Activated T-helper 2 cell treated with anti-CD3 and anti-CD28 coated beads, Interferon-gamma antibody, Interleukin-2, Interleukin-4, amounts not matched to agents 10 μg/mL and 5 μg/mL and 100 μg/mL, durations not matched to agents 14 hours and 24 hours and 36 hours (primary cell): ENCODE measurements at regions not wholly inside any gene's neighbourhood (a gene's known extent, or its start where the extent isn't known, plus 50 kb on each side); places are given as distances from the start of the nearest gene placed in this dataset.
"Not testable (repeated sequence)": the region's sequence is repeated elsewhere in the genome, so short reads cannot be mapped to it uniquely, and the experiment has no call there.

Experiments
- DNase-seq: peaks from one replicate; pipeline ENCODE4 v3.0.0; 2021; ENCODE audit warnings: low spot score
- H3K27ac Mint-ChIP-seq: one replicate; pipeline ENCODE4 v1.8.0; 2021; ENCODE audit warnings: mixed read lengths
- H3K27me3 Mint-ChIP-seq: one replicate; pipeline ENCODE4 v1.8.0; 2021; ENCODE audit warnings: low read depth, mixed read lengths
- H3K36me3 Mint-ChIP-seq: one replicate; pipeline ENCODE4 v1.8.0; 2021; ENCODE audit warnings: low read depth, mixed read lengths
- H3K4me1 Mint-ChIP-seq: one replicate; pipeline ENCODE4 v1.8.0; 2021; ENCODE audit warnings: low read depth, mixed read lengths
- H3K4me3 Mint-ChIP-seq: one replicate; pipeline ENCODE4 v1.8.0; 2021; ENCODE audit warnings: low read depth, mild to moderate bottlenecking, moderate library complexity, mixed read lengths
- H3K9me3 Mint-ChIP-seq: one replicate; pipeline ENCODE4 v1.8.0; 2021; ENCODE audit warnings: mixed read lengths
- intact Hi-C: fragments of 100-400 bp; cut with micrococcal nuclease; formaldehyde crosslinking; loops from one replicate; pipeline ENCODE4 v1.15.1; 2023

GRCh38 chr3:144865948-144866347, 894.3 kb downstream of the DIPK2A start:
- no peak for DNase-seq
- no peaks in the 10 kb centered on the region for H3K4me1 Mint-ChIP-seq
- no peaks in the 10 kb centered on the region for H3K36me3 Mint-ChIP-seq
- no peak overlapping the region for H3K4me3 Mint-ChIP-seq
- no peaks in the 10 kb centered on the region for H3K27me3 Mint-ChIP-seq
- H3K27ac Mint-ChIP-seq, result no peak overlapping the region
- intact Hi-C loops, result no loop called here
- H3K9me3 Mint-ChIP-seq, result no peaks in the 10 kb centered on the region

DNA sequence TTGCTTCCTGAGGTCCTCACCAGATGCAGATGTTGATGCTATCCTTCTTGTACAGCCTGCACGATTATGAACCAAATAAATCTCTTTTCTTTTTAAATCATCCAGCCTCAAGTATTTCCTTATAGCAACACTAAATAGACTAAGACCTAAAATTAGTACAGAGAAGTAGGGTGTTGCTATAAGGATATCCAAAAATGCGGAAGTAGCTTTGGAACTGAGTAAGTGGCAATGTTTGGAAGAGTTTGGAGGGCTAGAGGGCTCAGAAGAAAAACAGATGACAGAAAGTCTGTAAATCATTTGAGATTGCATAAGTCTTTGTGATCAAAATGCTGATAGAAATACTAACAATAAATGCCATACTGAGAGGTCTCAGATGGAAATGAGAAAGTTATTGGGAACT, 894.9 kb downstream of the DIPK2A start:
- intact Hi-C loops, result no loop called here
- no peaks in the 10 kb centered on the region for H3K36me3 Mint-ChIP-seq
- no peak overlapping the region for H3K27ac Mint-ChIP-seq
- H3K9me3 Mint-ChIP-seq, result no peaks in the 10 kb centered on the region
- DNase-seq, result no peak
- no peak overlapping the region for H3K4me3 Mint-ChIP-seq
- H3K4me1 Mint-ChIP-seq, result no peaks in the 10 kb centered on the region
- H3K27me3 Mint-ChIP-seq, result no peaks in the 10 kb centered on the region

DNA sequence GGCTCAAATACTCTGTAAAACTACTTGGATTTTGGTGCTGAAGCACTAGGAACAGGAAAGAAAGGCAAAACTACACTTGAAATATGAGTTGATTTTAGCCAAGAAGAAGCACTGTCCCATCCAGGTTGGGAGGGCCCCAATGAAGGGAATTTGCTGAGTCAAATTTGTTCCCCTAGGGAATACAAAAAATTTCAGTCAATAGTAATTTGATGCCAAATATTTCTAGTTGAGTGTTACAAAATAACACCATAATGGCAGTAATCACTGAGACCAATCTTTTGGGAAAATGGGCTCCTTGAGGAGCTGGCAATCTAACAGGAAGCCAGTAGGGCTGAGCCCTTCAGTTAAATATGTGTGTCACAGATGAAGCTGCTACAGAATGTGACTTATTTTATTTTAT, 896.9 kb downstream of the DIPK2A start:
- H3K27ac Mint-ChIP-seq, result no peak overlapping the region
- intact Hi-C loops, result no loop called here
- H3K4me1 Mint-ChIP-seq, result no peaks in the 10 kb centered on the region
- H3K9me3 Mint-ChIP-seq, result no peaks in the 10 kb centered on the region
- H3K27me3 Mint-ChIP-seq, result no peaks in the 10 kb centered on the region
- DNase-seq, result no peak
- no peaks in the 10 kb centered on the region for H3K36me3 Mint-ChIP-seq
- H3K4me3 Mint-ChIP-seq, result no peak overlapping the region

- H3K27ac Mint-ChIP-seq, result no peak overlapping the region
- H3K36me3 Mint-ChIP-seq, result no peaks in the 10 kb centered on the region
- intact Hi-C loops, result no loop called here
- H3K27me3 Mint-ChIP-seq, result no peaks in the 10 kb centered on the region
- DNase-seq, result no peak
- H3K9me3 Mint-ChIP-seq, result no peaks in the 10 kb centered on the region
- no peak overlapping the region for H3K4me3 Mint-ChIP-seq
- H3K4me1 Mint-ChIP-seq, result no peaks in the 10 kb centered on the region
These were observed 901.4 kb downstream of the DIPK2A start for GRCh38 chr3:144873066-144873465.

- Mint-ChIP-seq H3K9me3 (no peaks in the 10 kb centered on the region), H3K4me3 (no peak overlapping the region), H3K36me3 (no peaks in the 10 kb centered on the region), H3K4me1 (no peaks in the 10 kb centered on the region), H3K27me3 (no peaks in the 10 kb centered on the region), H3K27ac (no peak overlapping the region)
- no peak for DNase-seq
- intact Hi-C loops, result no loop called here
These were observed 903.6 kb downstream of the DIPK2A start for GRCh38 chr3:144875211-144875610.

DNA sequence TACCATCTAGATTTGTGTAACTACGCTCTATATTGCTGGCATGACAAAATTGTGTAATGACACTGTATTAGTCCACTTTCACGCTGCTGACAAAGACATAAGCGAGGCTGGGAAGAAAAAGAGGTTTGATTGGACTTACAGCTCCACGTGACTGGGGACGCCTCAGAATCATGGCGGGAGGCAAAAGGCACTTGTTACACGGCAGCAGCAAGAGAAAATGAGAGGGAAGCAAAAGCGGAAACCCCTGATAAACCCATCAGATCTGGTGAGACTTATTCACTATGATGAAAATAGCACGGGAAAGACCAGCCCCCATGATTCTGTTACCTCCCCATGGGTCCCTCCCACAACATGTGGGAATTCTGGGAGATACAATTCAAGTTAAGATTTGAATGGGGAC, 905.7 kb downstream of the DIPK2A start:
- no peak overlapping the region for H3K4me3 Mint-ChIP-seq
- no peak overlapping the region for H3K27ac Mint-ChIP-seq
- intact Hi-C loops, result no loop called here
- H3K27me3 Mint-ChIP-seq, result no peaks in the 10 kb centered on the region
- H3K9me3 Mint-ChIP-seq, result peaks cover under 1% of the 10 kb centered on the region
- no peaks in the 10 kb centered on the region for H3K36me3 Mint-ChIP-seq
- no peak for DNase-seq
- H3K4me1 Mint-ChIP-seq, result no peaks in the 10 kb centered on the region

DNA sequence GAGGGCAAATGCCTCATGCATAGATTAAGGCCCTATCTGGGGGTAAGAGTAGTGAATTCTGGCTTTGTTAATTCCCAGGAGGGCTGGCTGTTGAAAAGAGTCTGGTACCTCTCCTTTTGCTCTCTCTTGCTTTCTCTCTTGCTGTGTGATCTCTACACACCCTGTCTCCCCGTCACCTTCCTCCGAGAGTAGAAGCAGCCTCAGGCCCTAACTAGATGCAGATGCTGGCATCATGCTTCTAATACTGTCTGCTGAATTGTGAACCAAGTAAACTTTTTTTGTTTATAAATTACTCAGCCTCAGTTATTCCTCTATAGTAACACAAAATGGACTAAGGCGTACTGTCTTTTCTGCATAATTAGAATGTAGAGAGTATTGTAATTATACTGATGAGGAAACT, 908.1 kb downstream of the DIPK2A start:
- DNase-seq, result no peak
- Mint-ChIP-seq H3K4me3 (no peak overlapping the region), H3K36me3 (no peaks in the 10 kb centered on the region), H3K9me3 (peaks cover 4% of the 10 kb centered on the region), H3K27ac (no peak overlapping the region), H3K27me3 (no peaks in the 10 kb centered on the region), H3K4me1 (no peaks in the 10 kb centered on the region)
- intact Hi-C loops, result no loop called here

GRCh38 chr3:144893980-144894379, 922.4 kb downstream of the DIPK2A start:
- no peak for DNase-seq
- Mint-ChIP-seq H3K4me1 (no peaks in the 10 kb centered on the region), H3K4me3 (no peak overlapping the region), H3K27me3 (no peaks in the 10 kb centered on the region), H3K36me3 (no peaks in the 10 kb centered on the region), H3K9me3 (no peaks in the 10 kb centered on the region), H3K27ac (no peak overlapping the region)
- intact Hi-C loops, result no loop called here

DNA sequence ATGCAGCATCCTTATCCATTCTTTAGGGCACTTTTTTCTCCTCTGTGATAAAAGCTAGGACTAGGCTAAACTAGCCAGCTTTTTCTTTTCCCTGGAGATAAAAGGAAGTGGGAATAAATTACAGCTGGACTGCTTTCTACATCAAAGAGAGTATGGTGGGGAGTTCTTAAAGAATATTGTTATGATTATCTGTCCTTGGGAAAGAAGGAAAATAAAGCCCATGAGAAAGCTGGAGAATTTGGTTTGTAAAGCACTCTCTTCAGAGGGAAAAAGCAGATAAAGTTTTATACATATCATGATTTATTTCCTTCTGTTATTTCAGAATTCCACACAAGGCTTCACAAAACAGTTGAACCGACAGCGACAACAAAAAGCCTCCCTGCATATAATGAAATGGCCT, 923.0 kb downstream of the DIPK2A start:
- no peaks in the 10 kb centered on the region for H3K36me3 Mint-ChIP-seq
- no peak overlapping the region for H3K27ac Mint-ChIP-seq
- intact Hi-C loops, result no loop called here
- H3K27me3 Mint-ChIP-seq, result no peaks in the 10 kb centered on the region
- no peak overlapping the region for H3K4me3 Mint-ChIP-seq
- H3K4me1 Mint-ChIP-seq, result no peaks in the 10 kb centered on the region
- no peaks in the 10 kb centered on the region for H3K9me3 Mint-ChIP-seq
- no peak for DNase-seq

DNA sequence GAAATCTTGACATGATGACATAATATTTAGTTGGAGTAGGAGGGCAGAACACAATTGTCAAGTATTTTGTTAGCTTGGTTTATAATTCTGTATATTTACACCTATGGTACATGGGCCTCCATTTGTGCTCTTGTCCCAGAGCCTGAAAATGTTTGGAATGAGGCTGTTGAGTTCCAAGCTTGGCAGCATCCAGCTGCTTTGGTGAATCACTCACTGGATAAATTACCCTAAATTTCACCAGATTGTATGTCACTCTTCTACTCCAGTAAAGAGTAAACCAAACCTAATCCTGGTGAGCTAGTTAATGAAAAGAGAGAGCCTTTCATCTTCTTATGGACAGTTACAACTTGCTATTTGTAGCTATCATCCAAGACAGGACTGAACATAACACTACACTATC, 928.7 kb downstream of the DIPK2A start:
- Mint-ChIP-seq H3K4me3 (no peak overlapping the region), H3K4me1 (no peaks in the 10 kb centered on the region), H3K27me3 (no peaks in the 10 kb centered on the region), H3K9me3 (peaks cover 19% of the 10 kb centered on the region), H3K27ac (no peak overlapping the region), H3K36me3 (no peaks in the 10 kb centered on the region)
- no peak for DNase-seq
- intact Hi-C loops, result no loop called here

GRCh38 chr3:144907581-144907980, 936.0 kb downstream of the DIPK2A start:
- intact Hi-C loops, result not testable (repeated sequence)

GRCh38 chr3:144912968-144913367, 941.3 kb downstream of the DIPK2A start:
- Mint-ChIP-seq H3K27me3 (no peaks in the 10 kb centered on the region), H3K36me3 (no peaks in the 10 kb centered on the region), H3K27ac (no peak overlapping the region), H3K4me1 (no peaks in the 10 kb centered on the region), H3K9me3 (peaks cover 6% of the 10 kb centered on the region), H3K4me3 (no peak overlapping the region)
- intact Hi-C loops, result no loop called here
- DNase-seq, result no peak

More at GRCh38 chr3:144907581-144907980, 936.0 kb downstream of the DIPK2A start:
- H3K27ac Mint-ChIP-seq, H3K36me3 Mint-ChIP-seq, H3K4me1 Mint-ChIP-seq, H3K27me3 Mint-ChIP-seq, H3K4me3 Mint-ChIP-seq, DNase-seq: not testable (repeated sequence)
- H3K9me3 Mint-ChIP-seq, result peaks cover 43% of the 10 kb centered on the region

GRCh38 chr3:144915202-144915601, 943.6 kb downstream of the DIPK2A start:
- no peak for DNase-seq

GRCh38 chr3:144921710-144922109, 950.1 kb downstream of the DIPK2A start:
- Mint-ChIP-seq H3K27me3 (no peaks in the 10 kb centered on the region), H3K4me1 (no peaks in the 10 kb centered on the region), H3K36me3 (no peaks in the 10 kb centered on the region), H3K4me3 (no peak overlapping the region), H3K9me3 (no peaks in the 10 kb centered on the region), H3K27ac (no peak overlapping the region)
- no peak for DNase-seq
- intact Hi-C loops, result no loop called here

More at GRCh38 chr3:144915202-144915601, 943.6 kb downstream of the DIPK2A start:
- Mint-ChIP-seq H3K9me3 (no peaks in the 10 kb centered on the region), H3K36me3 (no peaks in the 10 kb centered on the region), H3K27ac (no peak overlapping the region), H3K27me3 (no peaks in the 10 kb centered on the region), H3K4me1 (no peaks in the 10 kb centered on the region), H3K4me3 (no peak overlapping the region)
- intact Hi-C loops, result no loop called here
